Neural progenitor cell (in vitro differentiated cells): ENCODE measurements at regions not wholly inside any gene's neighbourhood (a gene's known extent, or its start where the extent isn't known, plus 50 kb on each side); places are given as distances from the start of the nearest gene placed in this dataset.

ENCODE experiments used
- DNase-seq: peaks from one replicate; pipeline ENCODE4 v3.0.0-alpha.2; 2016; ENCODE audit warnings: low spot score
- H2AFZ ChIP-seq: fragments of 200-600 bp; sonication (generic); replicated peaks from 2 replicates; pipeline ENCODE4 v1.6.1; 2016; ENCODE audit warnings: antibody characterized with exemption
- H3F3A ChIP-seq: fragments of 200-600 bp; sonication (generic); 2 replicates; pipeline ENCODE4 v1.6.1; 2016; ENCODE audit warnings: antibody characterized with exemption, low read depth
- H3K27ac ChIP-seq: fragments of 200-600 bp; sonication (generic); 2 replicates; pipeline ENCODE4 v1.5.1; 2016; ENCODE audit warnings: mild to moderate bottlenecking
- H3K27me3 ChIP-seq: fragments of 200-600 bp; sonication (generic); 2 replicates; pipeline ENCODE4 v1.6.1; 2016; ENCODE audit warnings: mild to moderate bottlenecking, moderate library complexity
- H3K36me3 ChIP-seq: fragments of 200-600 bp; sonication (generic); 2 replicates; pipeline ENCODE4 v1.5.1; 2016
- H3K4me1 ChIP-seq: fragments of 200-600 bp; sonication (generic); 2 replicates; pipeline ENCODE4 v1.6.1; 2016; ENCODE audit warnings: mixed run types
- H3K4me2 ChIP-seq: fragments of 200-600 bp; sonication (generic); 2 replicates; pipeline ENCODE4 v1.6.1; 2016
- H3K4me3 ChIP-seq: fragments of 200-600 bp; sonication (generic); 2 replicates; pipeline ENCODE4 v1.5.1; 2016
- H3K79me2 ChIP-seq: fragments of 200-600 bp; sonication (generic); 2 replicates; pipeline ENCODE4 v1.6.1; 2016; ENCODE audit warnings: low read depth
- H3K9ac ChIP-seq: fragments of 200-600 bp; sonication (generic); 2 replicates; pipeline ENCODE4 v1.6.1; 2016
- H3K9me3 ChIP-seq: fragments of 200-600 bp; sonication (generic); 2 replicates; pipeline ENCODE4 v1.5.1; 2016; ENCODE audit warnings: low read depth
- H4K20me1 ChIP-seq: fragments of 200-600 bp; sonication (generic); 2 replicates; pipeline ENCODE4 v1.6.1; 2016; ENCODE audit warnings: low read depth
- H3K27ac Mint-ChIP-seq: 3 replicates; pipeline ENCODE4 v1.8.0; 2021; ENCODE audit warnings: mixed read lengths
- H3K27me3 Mint-ChIP-seq: 2 replicates; pipeline ENCODE4 v1.8.0; 2022; ENCODE audit warnings: low read depth, mild to moderate bottlenecking, inconsistent platforms, moderate library complexity, mixed read lengths; ENCODE audit not compliant: insufficient read depth
- H3K36me3 Mint-ChIP-seq: 3 replicates; pipeline ENCODE4 v1.8.0; 2021; ENCODE audit warnings: mixed read lengths
- H3K4me1 Mint-ChIP-seq: 3 replicates; pipeline ENCODE4 v1.8.0; 2021; ENCODE audit warnings: mixed read lengths
- H3K4me3 Mint-ChIP-seq: 3 replicates; pipeline ENCODE4 v1.8.0; 2021; ENCODE audit warnings: mild to moderate bottlenecking, moderate library complexity, mixed read lengths
- H3K9me3 Mint-ChIP-seq: 3 replicates; pipeline ENCODE4 v1.8.0; 2020; ENCODE audit warnings: mixed read lengths
- CTCF ChIP-seq: fragments of 200-600 bp; sonication (generic); IDR thresholded peaks from 2 replicates; pipeline ENCODE4 v1.5.1; 2017; ENCODE audit warnings: antibody characterized with exemption, mild to moderate bottlenecking
- EZH2 ChIP-seq: fragments of 200-600 bp; sonication (generic); IDR thresholded peaks from 2 replicates; pipeline ENCODE4 v1.6.1; 2017; ENCODE audit warnings: antibody characterized with exemption, mild to moderate bottlenecking, moderate library complexity
- EZH2phosphoT487 ChIP-seq: fragments of 200-600 bp; sonication (generic); IDR thresholded peaks from 2 replicates; pipeline ENCODE4 v1.6.1; 2017; ENCODE audit warnings: antibody characterized with exemption

GRCh38 chr15:31252171-31252785, 74.4 kb upstream of the KLF13 start:
- peaks cover 6% of the 10 kb centered on the region for H3K27me3 Mint-ChIP-seq
- no peaks in the 10 kb centered on the region for H4K20me1 ChIP-seq
- H3K9ac ChIP-seq = no peak overlapping the region
- no peak overlapping the region for H3K27ac Mint-ChIP-seq
- H3K27ac ChIP-seq = no peak overlapping the region
- no peak for TF ChIP-seq EZH2phosphoT487
- H3K36me3 Mint-ChIP-seq = no peaks in the 10 kb centered on the region
- H3K4me3 Mint-ChIP-seq = no peak overlapping the region
- no peaks in the 10 kb centered on the region for H3K79me2 ChIP-seq
- H3F3A ChIP-seq = no peaks in the 10 kb centered on the region
- H3K4me2 ChIP-seq = no peak overlapping the region
- DNase-seq = no peak
- H3K36me3 ChIP-seq = no peaks in the 10 kb centered on the region
- no peaks in the 10 kb centered on the region for H3K4me1 ChIP-seq
- no peaks in the 10 kb centered on the region for H3K9me3 Mint-ChIP-seq
- H3K4me3 ChIP-seq = no peak overlapping the region
- H3K27me3 ChIP-seq = no peaks in the 10 kb centered on the region
- no peaks in the 10 kb centered on the region for H3K9me3 ChIP-seq
- no peak overlapping the region for H2AFZ ChIP-seq
- peaks cover 9% of the 10 kb centered on the region for H3K4me1 Mint-ChIP-seq

DNA sequence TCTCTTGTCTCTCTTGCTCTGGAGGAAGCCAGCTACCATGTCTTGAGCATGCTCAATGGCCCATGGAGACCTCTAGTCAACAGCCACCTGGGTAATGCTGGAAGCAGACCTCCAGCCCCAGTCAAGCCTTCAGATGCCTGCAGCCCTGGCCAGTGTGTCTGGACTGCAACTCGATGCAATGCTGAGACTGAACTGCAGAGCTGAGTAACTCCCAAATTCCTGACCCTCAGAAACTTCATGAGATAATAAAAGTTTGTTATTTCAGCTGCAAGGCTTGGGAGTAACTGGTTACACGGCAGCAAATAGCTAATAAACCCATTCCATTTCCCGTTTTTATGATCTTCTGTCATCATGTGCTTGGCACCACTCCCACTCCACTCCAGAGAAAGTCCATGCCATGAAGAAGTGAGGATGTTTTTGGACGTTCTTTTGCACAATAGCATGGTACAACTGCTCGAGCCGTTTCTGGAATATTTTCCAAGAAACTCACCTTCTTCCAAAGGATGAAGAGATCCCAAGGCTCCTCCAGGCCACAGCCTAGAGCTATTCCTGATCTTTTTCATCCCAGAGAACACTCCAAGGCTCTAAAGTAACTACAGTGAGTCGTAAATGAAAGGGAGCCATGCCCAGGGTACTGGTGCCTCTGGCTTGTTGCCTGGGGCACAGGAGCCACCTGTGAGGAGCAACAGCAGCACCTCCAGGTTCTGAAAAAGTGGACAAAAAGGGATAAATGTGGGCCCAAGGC, 72.0 kb upstream of the KLF13 start:
- no peak overlapping the region for H3K9ac ChIP-seq
- Mint-ChIP-seq H3K4me1 (peaks cover 9% of the 10 kb centered on the region), H3K27me3 (peaks cover 3% of the 10 kb centered on the region), H3K9me3 (no peaks in the 10 kb centered on the region), H3K36me3 (no peaks in the 10 kb centered on the region), H3K27ac (no peak overlapping the region), H3K4me3 (no peak overlapping the region)
- H3K27ac ChIP-seq = no peak overlapping the region
- no peak overlapping the region for H3K4me3 ChIP-seq
- H3K4me1 ChIP-seq = no peaks in the 10 kb centered on the region
- H3K79me2 ChIP-seq = no peaks in the 10 kb centered on the region
- H3K36me3 ChIP-seq = no peaks in the 10 kb centered on the region
- H2AFZ ChIP-seq = no peak overlapping the region
- H3K27me3 ChIP-seq = no peaks in the 10 kb centered on the region
- H3K4me2 ChIP-seq = no peak overlapping the region
- DNase-seq = no peak
- no peaks in the 10 kb centered on the region for H3K9me3 ChIP-seq
- H3F3A ChIP-seq = no peaks in the 10 kb centered on the region
- TF ChIP-seq EZH2 (no peak), CTCF (no peak), EZH2phosphoT487 (no peak)
- no peaks in the 10 kb centered on the region for H4K20me1 ChIP-seq

DNA sequence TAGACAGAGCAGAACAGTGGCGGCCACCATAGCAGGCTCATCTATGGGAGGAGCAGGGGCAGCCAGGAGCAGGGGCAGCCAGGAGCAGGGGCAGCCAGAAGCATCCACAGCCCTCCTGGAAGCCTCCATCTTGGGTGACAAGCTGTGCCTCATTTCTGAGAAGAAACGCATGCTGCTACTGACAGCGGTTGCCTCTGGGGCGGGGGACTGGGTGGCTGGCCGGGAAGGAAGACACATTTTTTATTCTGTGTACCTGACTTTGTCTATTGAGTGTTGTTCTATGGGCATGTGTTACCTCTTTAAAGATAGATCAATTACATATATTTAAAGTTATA, 71.5 kb upstream of the KLF13 start:
- peaks cover 9% of the 10 kb centered on the region for H3K4me1 Mint-ChIP-seq
- H3K4me3 Mint-ChIP-seq = no peak overlapping the region
- H3K9me3 ChIP-seq = no peaks in the 10 kb centered on the region
- H4K20me1 ChIP-seq = no peaks in the 10 kb centered on the region
- no peak for DNase-seq
- H3K4me2 ChIP-seq = no peak overlapping the region
- no peak overlapping the region for H3K27ac Mint-ChIP-seq
- H3F3A ChIP-seq = no peaks in the 10 kb centered on the region
- H3K36me3 Mint-ChIP-seq = no peaks in the 10 kb centered on the region
- no peaks in the 10 kb centered on the region for H3K4me1 ChIP-seq
- H3K27me3 Mint-ChIP-seq = peaks cover 3% of the 10 kb centered on the region
- H3K4me3 ChIP-seq = no peak overlapping the region
- no peak overlapping the region for H3K9ac ChIP-seq
- TF ChIP-seq EZH2phosphoT487 (no peak), EZH2 (no peak), CTCF (no peak)
- no peaks in the 10 kb centered on the region for H3K27me3 ChIP-seq
- no peaks in the 10 kb centered on the region for H3K36me3 ChIP-seq
- H3K27ac ChIP-seq = no peak overlapping the region
- no peaks in the 10 kb centered on the region for H3K79me2 ChIP-seq
- H2AFZ ChIP-seq = no peak overlapping the region
- H3K9me3 Mint-ChIP-seq = no peaks in the 10 kb centered on the region

- no peaks in the 10 kb centered on the region for H4K20me1 ChIP-seq
- H3K36me3 ChIP-seq = no peaks in the 10 kb centered on the region
- H3K27me3 ChIP-seq = no peaks in the 10 kb centered on the region
- no peak for DNase-seq
- peaks cover 9% of the 10 kb centered on the region for H3K4me1 Mint-ChIP-seq
- H3K4me2 ChIP-seq = no peak overlapping the region
- H3K9me3 ChIP-seq = no peaks in the 10 kb centered on the region
- no peak overlapping the region for H2AFZ ChIP-seq
- peaks cover 2% of the 10 kb centered on the region for H3K27me3 Mint-ChIP-seq
- H3K27ac Mint-ChIP-seq = no peak overlapping the region
- H3K4me1 ChIP-seq = no peaks in the 10 kb centered on the region
- H3K27ac ChIP-seq = no peak overlapping the region
- no peak for TF ChIP-seq EZH2
- TF ChIP-seq EZH2phosphoT487 = no peak
- TF ChIP-seq CTCF = no peak
- no peak overlapping the region for H3K9ac ChIP-seq
- H3K36me3 Mint-ChIP-seq = no peaks in the 10 kb centered on the region
- H3K4me3 ChIP-seq = no peak overlapping the region
- no peaks in the 10 kb centered on the region for H3K9me3 Mint-ChIP-seq
- H3K4me3 Mint-ChIP-seq = no peak overlapping the region
- H3K79me2 ChIP-seq = no peaks in the 10 kb centered on the region
- no peaks in the 10 kb centered on the region for H3F3A ChIP-seq
Measured at GRCh38 chr15:31255732-31256377, 70.8 kb upstream of the KLF13 start.
